LoVo (cell line): ENCODE measurements at regions not wholly inside any gene's neighbourhood (a gene's known extent, or its start where the extent isn't known, plus 50 kb on each side); places are given as distances from the start of the nearest gene placed in this dataset.
"Not testable (repeated sequence)": the region's sequence is repeated elsewhere in the genome, so short reads cannot be mapped to it uniquely, and the experiment has no call there.

ENCODE experiments used
- DNase-seq: peaks from one replicate; pipeline ENCODE4 v3.0.0-alpha.2; 2016; ENCODE audit warnings: low spot score

DNA sequence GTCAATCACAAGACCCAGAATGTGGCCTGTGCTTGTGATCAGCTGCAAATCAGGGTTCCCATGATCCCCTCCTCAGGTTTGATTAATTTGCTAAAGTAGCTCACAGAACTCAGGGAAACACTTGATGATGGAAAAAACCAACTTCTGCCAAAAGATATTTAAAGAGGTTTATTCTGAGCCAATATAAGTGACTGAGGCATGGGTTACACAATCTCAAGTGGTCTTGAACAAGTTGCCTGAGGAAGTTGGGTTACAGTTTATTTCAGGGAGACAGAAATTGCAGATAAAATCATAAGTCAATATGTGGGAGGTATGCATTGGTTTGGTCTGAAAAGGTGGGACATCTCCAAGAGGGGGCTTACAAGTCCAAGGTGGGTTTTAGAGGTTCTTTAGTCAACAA lies 243.1 kb downstream of the S1PR1 start:
- DNase-seq = no peak

- DNase-seq = no peak
Observed at GRCh38 chr1:101482306-101482705, 245.5 kb downstream of the S1PR1 start.

DNA sequence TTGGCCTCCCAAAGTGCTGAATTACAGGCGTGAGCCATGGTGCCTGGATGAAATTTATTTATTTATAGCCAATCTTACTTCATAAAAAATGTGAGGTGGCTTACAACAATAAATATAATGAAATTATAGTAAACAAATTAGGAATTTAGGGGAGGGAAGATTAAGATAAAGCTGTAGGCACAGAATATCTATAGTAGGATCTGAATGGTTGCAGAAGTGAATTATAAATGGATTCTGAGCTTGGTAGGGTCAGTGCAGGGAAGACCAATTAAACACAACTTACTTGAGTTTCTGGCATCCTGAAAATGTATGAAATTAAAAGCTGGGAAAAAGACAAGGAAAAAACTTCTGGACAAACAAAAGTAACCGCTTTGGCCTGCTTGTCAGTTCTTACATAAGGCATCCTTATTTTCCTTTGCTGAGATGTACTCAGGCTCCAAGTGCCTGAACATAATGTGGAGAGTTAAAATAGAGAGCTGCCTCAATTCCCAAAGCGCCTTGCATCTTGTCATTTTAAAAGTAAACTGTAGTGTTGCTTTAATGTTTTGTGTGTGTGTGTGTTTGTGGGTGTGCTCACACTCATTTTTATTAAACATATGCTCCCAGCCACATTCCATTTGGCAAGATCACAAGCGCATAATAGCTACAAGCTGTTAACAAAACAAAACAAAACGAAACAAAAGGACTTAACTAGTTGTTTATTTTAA lies 247.3 kb downstream of the S1PR1 start:
- no peak for DNase-seq

DNA sequence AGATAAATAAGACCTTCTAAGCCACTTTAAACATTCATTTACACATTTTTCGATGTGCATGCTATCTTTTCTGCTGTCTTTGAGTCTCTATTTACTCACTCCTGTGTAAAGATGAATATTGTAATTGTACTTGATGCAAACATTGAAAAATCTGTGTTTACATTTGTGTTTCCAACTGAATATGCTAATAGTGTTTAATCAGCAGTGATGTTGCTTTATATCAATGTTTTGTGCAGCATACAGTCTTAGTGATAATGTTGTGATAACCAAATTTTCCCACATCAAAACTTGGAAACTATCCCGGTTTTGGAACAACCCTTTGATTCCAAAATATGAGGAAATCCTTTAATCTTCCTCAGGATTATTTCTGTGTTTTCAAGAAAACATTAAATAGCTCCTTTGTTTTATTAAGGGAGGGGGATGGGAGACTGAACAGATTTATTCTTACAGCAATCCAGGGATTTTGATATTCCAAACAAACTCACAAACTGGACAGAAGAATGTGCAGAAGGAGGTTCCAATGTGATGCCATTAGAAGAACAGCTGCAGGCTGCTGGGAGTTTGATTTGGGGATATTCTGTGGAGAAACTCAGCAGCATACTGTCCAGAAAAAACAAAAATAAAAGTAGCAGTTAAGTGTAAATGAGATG lies 248.0 kb downstream of the S1PR1 start:
- no peak for DNase-seq

DNA sequence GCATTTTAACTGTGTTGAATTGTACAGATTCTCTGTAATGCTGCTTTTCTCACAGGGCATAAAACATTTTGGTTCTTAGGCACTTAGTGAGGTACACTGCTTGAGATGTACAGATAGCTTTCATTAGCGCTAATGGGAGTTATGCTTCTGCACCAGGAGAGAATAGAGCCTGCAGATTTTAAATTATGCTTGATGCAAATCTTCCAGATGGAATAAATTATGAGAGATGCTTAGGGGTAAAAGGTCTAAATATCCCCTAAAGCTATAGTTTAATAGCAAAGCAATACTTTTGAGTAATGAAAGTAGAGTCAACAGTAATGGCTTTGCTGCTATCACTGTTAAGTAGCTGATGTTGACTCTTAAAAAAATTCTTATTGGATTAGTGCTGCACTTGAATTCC lies 248.9 kb downstream of the S1PR1 start:
- no peak for DNase-seq

DNA sequence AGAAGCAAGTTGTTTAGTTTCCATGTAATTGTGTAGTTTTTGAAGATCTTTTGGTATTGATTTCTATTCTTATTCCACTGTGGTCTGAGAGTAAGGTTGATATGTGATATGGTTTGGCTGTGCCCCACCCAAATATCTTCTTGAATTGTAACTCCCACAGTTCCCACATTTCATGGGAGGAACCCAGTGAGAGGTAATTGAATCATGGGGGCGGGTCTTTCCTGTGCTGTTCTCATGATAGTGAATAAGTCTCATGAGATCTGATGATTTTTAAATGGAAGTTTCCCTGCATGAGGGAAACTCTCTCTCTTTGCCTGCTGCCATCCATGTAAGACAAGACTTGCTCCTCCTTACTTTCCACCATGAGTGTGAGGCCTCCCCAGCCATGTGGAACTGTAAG lies 255.3 kb downstream of the S1PR1 start:
- DNase-seq = not testable (repeated sequence)

GRCh38 chr1:101493920-101494319 lies 257.1 kb downstream of the S1PR1 start:
- not testable (repeated sequence) for DNase-seq

- no peak for DNase-seq
Observed at GRCh38 chr1:101496109-101496508, 259.3 kb downstream of the S1PR1 start.

DNA sequence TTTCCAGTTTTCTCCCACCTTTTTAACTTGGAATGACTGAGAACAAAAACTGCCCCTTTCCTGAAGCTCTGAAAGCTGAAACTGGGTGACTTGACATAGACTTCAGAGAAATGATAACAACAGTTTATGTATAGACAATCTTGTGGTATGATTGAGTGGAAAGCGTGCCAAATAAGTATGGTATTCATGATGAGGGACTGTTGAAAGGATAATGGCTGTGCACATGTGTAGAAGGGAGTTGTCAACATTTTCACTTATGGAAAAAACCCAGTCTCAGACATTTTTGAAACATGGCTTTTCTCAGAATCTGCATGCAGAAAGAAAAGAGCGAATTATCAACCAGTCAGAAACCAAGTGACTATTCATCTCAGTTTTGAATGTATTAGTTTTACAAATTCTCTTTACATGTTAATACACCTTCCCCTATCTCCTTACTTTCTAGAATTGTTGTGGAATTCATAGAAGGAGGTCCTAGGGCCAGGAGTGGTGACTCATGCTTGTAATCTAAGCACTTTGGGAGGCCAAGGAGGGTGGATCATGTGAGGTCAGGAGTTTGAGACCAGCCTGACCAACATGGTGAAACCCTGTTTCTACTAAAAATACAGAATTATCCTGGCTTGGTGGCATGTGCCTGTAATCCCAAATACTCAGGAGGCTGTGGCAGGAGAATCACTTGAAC lies 261.2 kb downstream of the S1PR1 start:
- no peak for DNase-seq

- not testable (repeated sequence) for DNase-seq
Observed at GRCh38 chr1:101504106-101504505, 267.3 kb downstream of the S1PR1 start.

DNA sequence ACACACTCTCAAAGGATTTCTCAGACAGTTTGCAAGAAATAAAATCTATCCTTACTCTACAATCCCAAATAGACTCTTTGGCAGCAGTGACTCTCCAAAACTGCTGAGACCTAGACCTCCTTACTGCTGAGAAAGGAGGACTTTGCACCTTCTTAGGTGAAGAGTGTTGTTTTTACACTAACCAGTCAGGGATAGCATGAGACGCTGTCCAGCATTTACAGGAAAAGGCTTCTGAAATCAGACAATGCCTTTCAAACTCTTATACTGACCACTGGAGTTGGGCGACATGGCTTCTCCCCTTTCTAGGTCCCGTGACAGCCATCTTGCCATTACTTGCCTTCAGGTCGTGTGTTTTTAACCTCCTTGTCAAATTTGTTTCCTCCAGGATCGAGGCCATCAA lies 268.4 kb downstream of the S1PR1 start:
- not testable (repeated sequence) for DNase-seq

GRCh38 chr1:101506541-101507164 lies 269.8 kb downstream of the S1PR1 start:
- peak; percentile 45 for DNase-seq

GRCh38 chr1:101507547-101507971 lies 270.7 kb downstream of the S1PR1 start:
- DNase-seq = no peak

GRCh38 chr1:101508913-101509312 lies 272.1 kb downstream of the S1PR1 start:
- no peak for DNase-seq

DNA sequence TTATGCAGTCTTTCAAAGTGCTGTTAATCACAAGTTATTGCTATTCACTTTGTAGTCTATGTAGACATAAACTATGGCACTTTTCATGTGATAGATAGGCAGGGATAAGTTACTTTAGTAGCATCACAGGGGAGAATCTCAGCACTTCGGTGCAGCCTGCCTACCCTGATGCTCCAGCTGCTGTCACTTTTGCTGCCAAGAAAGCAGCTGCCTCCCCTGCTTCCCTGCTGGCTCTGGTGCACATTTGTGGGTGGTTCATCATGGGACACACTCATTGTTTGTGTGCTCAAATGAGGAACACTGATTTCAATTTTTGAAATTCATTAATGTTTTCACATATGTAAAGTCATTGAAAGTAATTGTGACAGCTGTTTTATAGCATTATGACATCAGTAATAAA lies 272.6 kb downstream of the S1PR1 start:
- DNase-seq = no peak

- no peak for DNase-seq
Observed at GRCh38 chr1:101511202-101511891, 274.5 kb downstream of the S1PR1 start.

DNA sequence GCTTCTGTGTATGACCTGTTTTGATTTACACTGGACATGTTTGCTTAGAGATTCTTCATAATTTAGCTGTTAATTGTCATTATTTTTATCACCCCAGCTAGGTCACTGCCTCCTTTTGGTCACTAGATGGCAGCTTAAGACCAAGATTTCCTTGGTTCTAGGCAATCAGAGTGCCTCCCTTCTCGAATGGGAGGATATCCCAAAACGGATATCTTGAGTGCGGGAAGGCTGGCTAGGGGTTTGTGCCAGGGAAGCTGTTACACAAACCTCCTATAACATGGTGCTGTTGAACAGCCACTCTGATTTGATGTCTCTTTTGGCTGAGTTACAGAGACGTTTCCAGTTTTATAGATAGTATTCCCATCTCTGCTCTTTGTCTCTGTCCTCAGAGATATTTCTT lies 283.5 kb downstream of the S1PR1 start:
- peak; percentile 52 for DNase-seq

GRCh38 chr1:101522486-101522885 lies 285.7 kb downstream of the S1PR1 start:
- no peak for DNase-seq

DNA sequence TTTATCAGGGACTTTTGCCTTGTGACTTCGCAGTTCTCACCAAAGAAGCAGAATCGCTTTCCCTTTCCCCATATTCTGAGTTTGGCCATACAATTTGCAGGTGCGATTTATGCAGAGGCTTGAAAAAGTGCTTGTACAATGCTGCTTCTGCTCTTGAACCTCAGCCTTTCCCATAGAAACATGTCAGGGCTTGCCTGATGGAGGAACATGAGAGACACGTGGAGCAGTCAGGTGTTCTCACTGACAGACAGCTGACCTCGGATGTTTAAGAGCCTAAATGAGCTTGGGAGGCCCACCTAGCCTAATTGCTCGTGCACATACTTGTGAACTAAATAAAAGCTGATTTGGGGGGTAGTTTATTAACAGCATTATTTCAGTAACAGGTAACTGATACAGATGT lies 290.0 kb downstream of the S1PR1 start:
- DNase-seq = no peak

- DNase-seq = no peak
Observed at GRCh38 chr1:101532377-101532776, 295.6 kb downstream of the S1PR1 start.

GRCh38 chr1:101540161-101540560 lies 303.3 kb downstream of the S1PR1 start:
- no peak for DNase-seq

DNA sequence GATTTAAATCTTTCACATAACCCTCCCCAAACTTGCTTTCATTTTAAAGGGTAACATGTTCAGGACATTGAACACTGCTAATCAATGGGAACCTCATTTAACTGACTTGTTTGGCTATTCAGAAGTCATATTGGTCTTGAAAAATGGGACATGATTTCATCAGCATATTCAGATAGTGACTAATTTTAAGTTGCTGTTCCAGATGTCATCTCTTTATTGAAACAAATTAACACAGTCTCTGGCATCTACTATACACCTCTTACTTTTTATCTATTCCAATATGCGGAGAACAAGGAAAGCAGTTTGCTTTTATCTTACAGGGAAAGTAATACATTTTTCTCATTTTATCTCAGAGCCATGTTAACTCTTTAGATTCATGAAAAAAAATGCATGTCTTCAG lies 310.1 kb downstream of the S1PR1 start:
- DNase-seq = no peak
